ENCODE measurements at regions not wholly inside any gene's neighbourhood (a gene's known extent, or its start where the extent isn't known, plus 50 kb on each side); places are given as distances from the start of the nearest gene placed in this dataset.
"Not testable (repeated sequence)": the region's sequence is repeated elsewhere in the genome, so short reads cannot be mapped to it uniquely, and the experiment has no call there.

GRCh38 chr15:94844198-94844537 lies 612.8 kb downstream of the MCTP2 start:
- DNase-seq (ENCODE audit: low read depth) = no peak

- DNase-seq (ENCODE audit: low read depth) = no peak
Measured at GRCh38 chr15:94844538-94845389, 613.4 kb downstream of the MCTP2 start.

GRCh38 chr15:94845390-94845716 lies 614.0 kb downstream of the MCTP2 start:
- DNase-seq (ENCODE audit: low read depth) = no peak

GRCh38 chr15:94847325-94847724 lies 616.0 kb downstream of the MCTP2 start:
- DNase-seq (ENCODE audit: low read depth) = no peak

GRCh38 chr15:94848054-94848453 lies 616.7 kb downstream of the MCTP2 start:
- DNase-seq (ENCODE audit: low read depth) = no peak

- no peak for DNase-seq (ENCODE audit: low read depth)
Measured at GRCh38 chr15:94855018-94855408, 623.7 kb downstream of the MCTP2 start.

- no peak for DNase-seq (ENCODE audit: low read depth)
Measured at GRCh38 chr15:94855409-94856266, 624.3 kb downstream of the MCTP2 start.

GRCh38 chr15:94856267-94856854 lies 625.0 kb downstream of the MCTP2 start:
- DNase-seq (ENCODE audit: low read depth) = no peak

- no peak for DNase-seq (ENCODE audit: low read depth)
Measured at GRCh38 chr15:94857466-94857865, 626.1 kb downstream of the MCTP2 start.

GRCh38 chr15:94858011-94858410 lies 626.6 kb downstream of the MCTP2 start:
- no peak for DNase-seq (ENCODE audit: low read depth)

GRCh38 chr15:94858449-94858848 lies 627.1 kb downstream of the MCTP2 start:
- no peak for DNase-seq (ENCODE audit: low read depth)

- DNase-seq (ENCODE audit: low read depth) = no peak
Measured at GRCh38 chr15:94858920-94859319, 627.6 kb downstream of the MCTP2 start.

- DNase-seq (ENCODE audit: low read depth) = no peak
Measured at GRCh38 chr15:94864600-94864999, 633.2 kb downstream of the MCTP2 start.

GRCh38 chr15:94868265-94868664 lies 636.9 kb downstream of the MCTP2 start:
- DNase-seq (ENCODE audit: low read depth) = not testable (repeated sequence)

- no peak for DNase-seq (ENCODE audit: low read depth)
Measured at GRCh38 chr15:94875550-94875949, 644.2 kb downstream of the MCTP2 start.

GRCh38 chr15:94877833-94878232 lies 646.5 kb downstream of the MCTP2 start:
- DNase-seq (ENCODE audit: low read depth) = no peak

- DNase-seq (ENCODE audit: low read depth) = no peak
Measured at GRCh38 chr15:94882071-94882712, 650.8 kb downstream of the MCTP2 start.

- DNase-seq (ENCODE audit: low read depth) = no peak
Measured at GRCh38 chr15:94887391-94887790, 656.0 kb downstream of the MCTP2 start.

- DNase-seq (ENCODE audit: low read depth) = no peak
Measured at GRCh38 chr15:94889153-94889552, 657.8 kb downstream of the MCTP2 start.

GRCh38 chr15:94893091-94893490 lies 661.7 kb downstream of the MCTP2 start:
- no peak for DNase-seq (ENCODE audit: low read depth)

GRCh38 chr15:94894056-94894455 lies 662.7 kb downstream of the MCTP2 start:
- no peak for DNase-seq (ENCODE audit: low read depth)

- no peak for DNase-seq (ENCODE audit: low read depth)
Measured at GRCh38 chr15:94909510-94909909, 678.1 kb downstream of the MCTP2 start.

GRCh38 chr15:94910166-94910565 lies 678.8 kb downstream of the MCTP2 start:
- no peak for DNase-seq (ENCODE audit: low read depth)
